ENCODE measurements at regions not wholly inside any gene's neighbourhood (a gene's known extent, or its start where the extent isn't known, plus 50 kb on each side); places are given as distances from the start of the nearest gene placed in this dataset.

- TF ChIP-seq RBM22 (IDR thresholded peaks at IDR 0.05; ENCODE audit: low read depth, low read length, poor library complexity, severe bottlenecking) = no peak
Measured at GRCh38 chr2:221167561-221167960, 404.5 kb downstream of the EPHA4 start (continued).

DNA sequence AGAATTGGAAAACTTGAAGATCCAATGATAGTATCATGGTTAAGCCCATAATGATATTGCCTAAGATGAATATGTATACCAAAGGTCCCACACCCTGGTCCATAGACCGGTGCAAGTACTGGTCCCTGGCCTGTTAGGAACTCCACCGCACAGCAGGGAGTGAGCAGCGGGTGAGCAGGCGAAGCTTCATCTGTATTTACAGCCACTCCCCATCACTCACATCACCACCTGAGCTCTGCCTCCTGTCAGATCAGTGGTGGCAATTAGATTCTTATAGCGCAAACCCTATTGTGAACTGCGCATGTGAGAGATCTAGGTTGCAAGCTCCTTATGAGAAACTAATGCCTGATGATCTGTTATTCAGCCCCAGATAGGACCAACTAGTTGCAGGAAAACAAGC is 402.4 kb downstream of the EPHA4 start:
- intact Hi-C loops (cut with micrococcal nuclease) (no loop called here), in situ Hi-C loops (cut with MboI) (no loop called here)
- H3K36me3 ChIP-seq (ENCODE audit: control insufficient read depth, insufficient read depth, low read length) = no peaks in the 10 kb centered on the region
- no peak overlapping the region for H2AFZ ChIP-seq (ENCODE audit: low read depth, low read length)
- no peak overlapping the region for H3K9ac ChIP-seq (ENCODE audit: insufficient read depth in 1 of 2, low read depth in 2 of 2, low read length in 2 of 2)
- WGBS (ENCODE audit: insufficient coverage, low coverage, missing lambda C conversion rate) = 6% methylated on average over 6 of the region's 6 CpGs
- no peaks in the 10 kb centered on the region for H3K4me1 ChIP-seq (replicated peaks in 1 of 2; ENCODE audit: control insufficient read depth in 2 of 2, insufficient read depth in 2 of 2, low read length in 2 of 2)
- H3K9me1 ChIP-seq (ENCODE audit: control insufficient read depth, insufficient read depth, low read length) = no peaks in the 10 kb centered on the region
- no peak for ATAC-seq
- no peak overlapping the region for H3K4me3 ChIP-seq
- no peaks in the 10 kb centered on the region for H3K79me2 ChIP-seq (ENCODE audit: control insufficient read depth, insufficient read depth, low read length)
- ChIA-PET CTCF (ENCODE audit: low intra/inter-chr PET ratio) (no interaction called here), POLR2A (no interaction called here)
- H3K9me3 ChIP-seq (replicated peaks; ENCODE audit: control insufficient read depth, insufficient read depth, low read depth, low read length) = no peaks in the 10 kb centered on the region
- no peak overlapping the region for H3K4me2 ChIP-seq (ENCODE audit: insufficient read depth, low read length)
- no TSS peak for BruUV-seq (replicated peaks)
- FAIRE-seq = no peak
- H4K20me1 ChIP-seq (replicated peaks; ENCODE audit: control insufficient read depth, insufficient read depth, low read length) = no peaks in the 10 kb centered on the region
- DNase-seq (ENCODE audit: extremely low read depth in 1 of 4, low spot score in 3 of 4) = no peak
- H3K27ac ChIP-seq (ENCODE audit: extremely low read depth, low read depth, low read length) = no peak overlapping the region
- H3K27me3 ChIP-seq (ENCODE audit: control insufficient read depth in 2 of 2, insufficient read depth in 2 of 2, low read length in 2 of 2) = no peaks in the 10 kb centered on the region
- TF ChIP-seq, protein P1, sequence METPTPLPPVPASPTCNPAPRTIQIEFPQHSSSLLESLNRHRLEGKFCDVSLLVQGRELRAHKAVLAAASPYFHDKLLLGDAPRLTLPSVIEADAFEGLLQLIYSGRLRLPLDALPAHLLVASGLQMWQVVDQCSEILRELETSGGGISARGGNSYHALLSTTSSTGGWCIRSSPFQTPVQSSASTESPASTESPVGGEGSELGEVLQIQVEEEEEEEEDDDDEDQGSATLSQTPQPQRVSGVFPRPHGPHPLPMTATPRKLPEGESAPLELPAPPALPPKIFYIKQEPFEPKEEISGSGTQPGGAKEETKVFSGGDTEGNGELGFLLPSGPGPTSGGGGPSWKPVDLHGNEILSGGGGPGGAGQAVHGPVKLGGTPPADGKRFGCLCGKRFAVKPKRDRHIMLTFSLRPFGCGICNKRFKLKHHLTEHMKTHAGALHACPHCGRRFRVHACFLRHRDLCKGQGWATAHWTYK (CRISPR knock-in tag; IDR thresholded peaks at IDR 0.05) = no peak
- no peak for TF ChIP-seq HNRNPLL (IDR thresholded peaks at IDR 0.05; ENCODE audit: low read depth, low read length, poor library complexity, severe bottlenecking)
- TF ChIP-seq THRA (IDR thresholded peaks at IDR 0.05) = no peak
- no peak for TF ChIP-seq E4F1 (CRISPR knock-in tag; IDR thresholded peaks at IDR 0.05; ENCODE audit: borderline replicate concordance)
- TF ChIP-seq CTBP1 (IDR thresholded peaks at IDR 0.05; ENCODE audit: borderline replicate concordance) = no peak
- TF ChIP-seq, protein P2, sequence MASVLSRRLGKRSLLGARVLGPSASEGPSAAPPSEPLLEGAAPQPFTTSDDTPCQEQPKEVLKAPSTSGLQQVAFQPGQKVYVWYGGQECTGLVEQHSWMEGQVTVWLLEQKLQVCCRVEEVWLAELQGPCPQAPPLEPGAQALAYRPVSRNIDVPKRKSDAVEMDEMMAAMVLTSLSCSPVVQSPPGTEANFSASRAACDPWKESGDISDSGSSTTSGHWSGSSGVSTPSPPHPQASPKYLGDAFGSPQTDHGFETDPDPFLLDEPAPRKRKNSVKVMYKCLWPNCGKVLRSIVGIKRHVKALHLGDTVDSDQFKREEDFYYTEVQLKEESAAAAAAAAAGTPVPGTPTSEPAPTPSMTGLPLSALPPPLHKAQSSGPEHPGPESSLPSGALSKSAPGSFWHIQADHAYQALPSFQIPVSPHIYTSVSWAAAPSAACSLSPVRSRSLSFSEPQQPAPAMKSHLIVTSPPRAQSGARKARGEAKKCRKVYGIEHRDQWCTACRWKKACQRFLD (CRISPR knock-in tag; IDR thresholded peaks at IDR 0.05) = no peak
- TF ChIP-seq, protein P3, sequence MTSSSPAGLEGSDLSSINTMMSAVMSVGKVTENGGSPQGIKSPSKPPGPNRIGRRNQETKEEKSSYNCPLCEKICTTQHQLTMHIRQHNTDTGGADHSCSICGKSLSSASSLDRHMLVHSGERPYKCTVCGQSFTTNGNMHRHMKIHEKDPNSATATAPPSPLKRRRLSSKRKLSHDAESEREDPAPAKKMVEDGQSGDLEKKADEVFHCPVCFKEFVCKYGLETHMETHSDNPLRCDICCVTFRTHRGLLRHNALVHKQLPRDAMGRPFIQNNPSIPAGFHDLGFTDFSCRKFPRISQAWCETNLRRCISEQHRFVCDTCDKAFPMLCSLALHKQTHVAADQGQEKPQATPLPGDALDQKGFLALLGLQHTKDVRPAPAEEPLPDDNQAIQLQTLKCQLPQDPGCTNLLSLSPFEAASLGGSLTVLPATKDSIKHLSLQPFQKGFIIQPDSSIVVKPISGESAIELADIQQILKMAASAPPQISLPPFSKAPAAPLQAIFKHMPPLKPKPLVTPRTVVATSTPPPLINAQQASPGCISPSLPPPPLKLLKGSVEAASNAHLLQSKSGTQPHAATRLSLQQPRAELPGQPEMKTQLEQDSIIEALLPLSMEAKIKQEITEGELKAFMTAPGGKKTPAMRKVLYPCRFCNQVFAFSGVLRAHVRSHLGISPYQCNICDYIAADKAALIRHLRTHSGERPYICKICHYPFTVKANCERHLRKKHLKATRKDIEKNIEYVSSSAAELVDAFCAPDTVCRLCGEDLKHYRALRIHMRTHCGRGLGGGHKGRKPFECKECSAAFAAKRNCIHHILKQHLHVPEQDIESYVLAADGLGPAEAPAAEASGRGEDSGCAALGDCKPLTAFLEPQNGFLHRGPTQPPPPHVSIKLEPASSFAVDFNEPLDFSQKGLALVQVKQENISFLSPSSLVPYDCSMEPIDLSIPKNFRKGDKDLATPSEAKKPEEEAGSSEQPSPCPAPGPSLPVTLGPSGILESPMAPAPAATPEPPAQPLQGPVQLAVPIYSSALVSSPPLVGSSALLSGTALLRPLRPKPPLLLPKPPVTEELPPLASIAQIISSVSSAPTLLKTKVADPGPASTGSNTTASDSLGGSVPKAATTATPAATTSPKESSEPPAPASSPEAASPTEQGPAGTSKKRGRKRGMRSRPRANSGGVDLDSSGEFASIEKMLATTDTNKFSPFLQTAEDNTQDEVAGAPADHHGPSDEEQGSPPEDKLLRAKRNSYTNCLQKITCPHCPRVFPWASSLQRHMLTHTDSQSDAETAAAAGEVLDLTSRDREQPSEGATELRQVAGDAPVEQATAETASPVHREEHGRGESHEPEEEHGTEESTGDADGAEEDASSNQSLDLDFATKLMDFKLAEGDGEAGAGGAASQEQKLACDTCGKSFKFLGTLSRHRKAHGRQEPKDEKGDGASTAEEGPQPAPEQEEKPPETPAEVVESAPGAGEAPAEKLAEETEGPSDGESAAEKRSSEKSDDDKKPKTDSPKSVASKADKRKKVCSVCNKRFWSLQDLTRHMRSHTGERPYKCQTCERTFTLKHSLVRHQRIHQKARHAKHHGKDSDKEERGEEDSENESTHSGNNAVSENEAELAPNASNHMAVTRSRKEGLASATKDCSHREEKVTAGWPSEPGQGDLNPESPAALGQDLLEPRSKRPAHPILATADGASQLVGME (CRISPR knock-in tag; IDR thresholded peaks at IDR 0.05) = no peak

All from K562 (cell line).